HUDEP-2 (cell line): ENCODE measurements at regions not wholly inside any gene's neighbourhood (a gene's known extent, or its start where the extent isn't known, plus 50 kb on each side); places are given as distances from the start of the nearest gene placed in this dataset.
"Not testable (repeated sequence)": the region's sequence is repeated elsewhere in the genome, so short reads cannot be mapped to it uniquely, and the experiment has no call there.

Experiments used
- DNase-seq, 76 experiments: peaks; one replicate each; lab custom pipeline; 2025; ENCODE audit not compliant: unreplicated experiment in 76 of 76; lab: John Stamatoyannopoulos, UW

GRCh38 chr13:30072818-30073186 lies 222.4 kb upstream of the UBL3 start:
- DNase-seq, result no peak

- peak in 4 of 76 experiments; percentile 7 to 11 (median 9) for DNase-seq
Measured at GRCh38 chr13:30071969-30072817, 221.8 kb upstream of the UBL3 start.

GRCh38 chr13:30065181-30065580 lies 214.8 kb upstream of the UBL3 start:
- no peak for DNase-seq

- DNase-seq, result no peak
Measured at GRCh38 chr13:30063892-30064291, 213.5 kb upstream of the UBL3 start.

- no peak for DNase-seq
Measured at GRCh38 chr13:30061217-30061616, 210.8 kb upstream of the UBL3 start.

GRCh38 chr13:30058429-30058828 lies 208.0 kb upstream of the UBL3 start:
- DNase-seq, result no peak

GRCh38 chr13:30054546-30054945 lies 204.1 kb upstream of the UBL3 start:
- not testable (repeated sequence) for DNase-seq

GRCh38 chr13:30053939-30054338 lies 203.5 kb upstream of the UBL3 start:
- DNase-seq, result no peak

GRCh38 chr13:30052120-30052519 lies 201.7 kb upstream of the UBL3 start:
- DNase-seq, result no peak

GRCh38 chr13:30051531-30052060 lies 201.2 kb upstream of the UBL3 start:
- DNase-seq, result no peak

- DNase-seq, result peak in 50 of 76 experiments; percentile 3 to 84 (median 30)
Measured at GRCh38 chr13:30049692-30050091, 199.3 kb upstream of the UBL3 start.

- DNase-seq, result peak in 2 of 76 experiments; percentile 4 to 6
Measured at GRCh38 chr13:30047154-30047874, 196.9 kb upstream of the UBL3 start.

GRCh38 chr13:30045916-30046704 lies 195.7 kb upstream of the UBL3 start:
- DNase-seq, result no peak

GRCh38 chr13:30044932-30045331 lies 194.5 kb upstream of the UBL3 start:
- no peak for DNase-seq

- DNase-seq, result no peak
Measured at GRCh38 chr13:30043631-30043925, 193.2 kb upstream of the UBL3 start.

GRCh38 chr13:30042891-30043630 lies 192.6 kb upstream of the UBL3 start:
- no peak for DNase-seq

- no peak for DNase-seq
Measured at GRCh38 chr13:30042272-30042671, 191.9 kb upstream of the UBL3 start.

- no peak for DNase-seq
Measured at GRCh38 chr13:30039511-30039911, 189.1 kb upstream of the UBL3 start.

GRCh38 chr13:30038884-30039283 lies 188.5 kb upstream of the UBL3 start:
- DNase-seq, result no peak

GRCh38 chr13:30037766-30038165 lies 187.3 kb upstream of the UBL3 start:
- no peak for DNase-seq
